ENCODE measurements at regions not wholly inside any gene's neighbourhood (a gene's known extent, or its start where the extent isn't known, plus 50 kb on each side); places are given as distances from the start of the nearest gene placed in this dataset.

DNA sequence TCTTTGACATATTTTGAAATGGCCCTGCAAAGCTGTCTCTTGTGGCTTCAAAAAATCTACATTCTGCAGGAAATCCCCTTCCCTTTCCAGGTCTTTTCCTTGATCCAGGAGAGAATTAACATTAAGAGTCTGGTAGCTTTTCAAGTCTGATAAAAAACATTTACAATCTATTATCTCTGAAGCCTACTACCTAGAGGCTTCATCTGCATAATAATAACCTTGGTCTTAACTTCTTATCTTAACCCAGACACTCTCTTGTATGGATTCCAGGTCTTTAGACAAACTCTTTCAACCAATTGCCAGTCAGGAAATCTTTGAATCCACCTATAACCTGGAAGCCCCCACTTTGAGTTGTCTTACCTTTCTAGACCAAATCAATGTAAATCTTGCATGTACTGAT is 179.3 kb upstream of the ZC3H15 start:
- POLR2A ChIA-PET: no interaction called here
- Mint-ChIP-seq H3K36me3 (ENCODE audit: insufficient read depth, unreplicated experiment) (no peaks in the 10 kb centered on the region), H3K4me3 (ENCODE audit: unreplicated experiment) (no peak overlapping the region), H3K27me3 (ENCODE audit: insufficient read depth, unreplicated experiment) (no peaks in the 10 kb centered on the region), H3K27ac (ENCODE audit: unreplicated experiment) (no peak overlapping the region), H3K4me1 (ENCODE audit: low read depth, unreplicated experiment) (peaks cover 7% of the 10 kb centered on the region), H3K9me3 (ENCODE audit: unreplicated experiment) (peaks cover 3% of the 10 kb centered on the region)
- Histone ChIP-seq H3K36me3 (ENCODE audit: control insufficient read depth, insufficient read depth, low read length) (no peaks in the 10 kb centered on the region), H3K9me3 (no peaks in the 10 kb centered on the region), H3K27me3 (replicated peaks; ENCODE audit: control insufficient read depth, insufficient read depth, low read length) (no peaks in the 10 kb centered on the region), H3K4me3 (ENCODE audit: low read depth, low read length) (no peak overlapping the region), H3K4me1 (no peaks in the 10 kb centered on the region)
- intact Hi-C loops (cut with micrococcal nuclease; ENCODE audit: unreplicated experiment): no loop called here
- BruUV-seq (replicated peaks): no TSS peak
- DNase-seq: no peak
- TF ChIP-seq, protein P1, sequence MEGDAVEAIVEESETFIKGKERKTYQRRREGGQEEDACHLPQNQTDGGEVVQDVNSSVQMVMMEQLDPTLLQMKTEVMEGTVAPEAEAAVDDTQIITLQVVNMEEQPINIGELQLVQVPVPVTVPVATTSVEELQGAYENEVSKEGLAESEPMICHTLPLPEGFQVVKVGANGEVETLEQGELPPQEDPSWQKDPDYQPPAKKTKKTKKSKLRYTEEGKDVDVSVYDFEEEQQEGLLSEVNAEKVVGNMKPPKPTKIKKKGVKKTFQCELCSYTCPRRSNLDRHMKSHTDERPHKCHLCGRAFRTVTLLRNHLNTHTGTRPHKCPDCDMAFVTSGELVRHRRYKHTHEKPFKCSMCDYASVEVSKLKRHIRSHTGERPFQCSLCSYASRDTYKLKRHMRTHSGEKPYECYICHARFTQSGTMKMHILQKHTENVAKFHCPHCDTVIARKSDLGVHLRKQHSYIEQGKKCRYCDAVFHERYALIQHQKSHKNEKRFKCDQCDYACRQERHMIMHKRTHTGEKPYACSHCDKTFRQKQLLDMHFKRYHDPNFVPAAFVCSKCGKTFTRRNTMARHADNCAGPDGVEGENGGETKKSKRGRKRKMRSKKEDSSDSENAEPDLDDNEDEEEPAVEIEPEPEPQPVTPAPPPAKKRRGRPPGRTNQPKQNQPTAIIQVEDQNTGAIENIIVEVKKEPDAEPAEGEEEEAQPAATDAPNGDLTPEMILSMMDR (IDR thresholded peaks at IDR 0.05; ENCODE audit: insufficient read depth in 1 of 2, low read depth in 1 of 2, low read length in 1 of 2, severe bottlenecking in 1 of 2, unreplicated experiment in 1 of 2): no peak
- CTCF ChIA-PET: no interaction called here

DNA sequence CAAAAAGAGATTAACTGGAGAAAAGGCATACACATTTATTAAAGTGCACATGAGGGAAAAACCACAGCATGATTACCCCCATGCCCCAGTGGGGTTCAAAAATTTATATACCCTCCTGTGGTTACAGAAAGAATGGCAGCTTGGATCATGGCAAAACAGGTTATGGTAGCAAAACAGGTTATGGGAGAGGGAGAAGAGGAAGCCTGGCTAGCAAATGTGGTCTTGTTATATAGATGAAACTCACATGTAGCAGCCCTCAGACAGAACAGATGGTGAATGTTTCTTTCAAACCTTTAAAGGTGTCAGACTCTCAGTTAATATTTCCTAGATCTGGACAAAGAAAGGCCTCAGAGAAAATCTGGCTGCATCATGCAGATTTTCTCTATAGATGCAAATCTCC is 178.2 kb upstream of the ZC3H15 start:
- BruUV-seq (replicated peaks): no TSS peak
- TF ChIP-seq, protein P1 (IDR thresholded peaks at IDR 0.05; ENCODE audit: insufficient read depth in 1 of 2, low read depth in 1 of 2, low read length in 1 of 2, severe bottlenecking in 1 of 2, unreplicated experiment in 1 of 2): no peak
- H3K9me3 Mint-ChIP-seq (ENCODE audit: unreplicated experiment): peaks cover 14% of the 10 kb centered on the region
- Histone ChIP-seq H3K4me1 (no peaks in the 10 kb centered on the region), H3K9me3 (peaks cover 11% of the 10 kb centered on the region), H3K36me3 (ENCODE audit: control insufficient read depth, insufficient read depth, low read length) (no peaks in the 10 kb centered on the region), H3K4me3 (ENCODE audit: low read depth, low read length) (no peak overlapping the region), H3K27me3 (replicated peaks; ENCODE audit: control insufficient read depth, insufficient read depth, low read length) (no peaks in the 10 kb centered on the region)
- H3K4me1 Mint-ChIP-seq (ENCODE audit: low read depth, unreplicated experiment): peaks cover 7% of the 10 kb centered on the region
- no peak overlapping the region for H3K27ac Mint-ChIP-seq (ENCODE audit: unreplicated experiment)
- ChIA-PET POLR2A (no interaction called here), CTCF (no interaction called here)
- peak in 1 of 2 experiments; percentile 2 for DNase-seq
- no peaks in the 10 kb centered on the region for H3K36me3 Mint-ChIP-seq (ENCODE audit: insufficient read depth, unreplicated experiment)
- intact Hi-C loops (cut with micrococcal nuclease; ENCODE audit: unreplicated experiment): no loop called here
- H3K27me3 Mint-ChIP-seq (ENCODE audit: insufficient read depth, unreplicated experiment): no peaks in the 10 kb centered on the region
- H3K4me3 Mint-ChIP-seq (ENCODE audit: unreplicated experiment): no peak overlapping the region

DNA sequence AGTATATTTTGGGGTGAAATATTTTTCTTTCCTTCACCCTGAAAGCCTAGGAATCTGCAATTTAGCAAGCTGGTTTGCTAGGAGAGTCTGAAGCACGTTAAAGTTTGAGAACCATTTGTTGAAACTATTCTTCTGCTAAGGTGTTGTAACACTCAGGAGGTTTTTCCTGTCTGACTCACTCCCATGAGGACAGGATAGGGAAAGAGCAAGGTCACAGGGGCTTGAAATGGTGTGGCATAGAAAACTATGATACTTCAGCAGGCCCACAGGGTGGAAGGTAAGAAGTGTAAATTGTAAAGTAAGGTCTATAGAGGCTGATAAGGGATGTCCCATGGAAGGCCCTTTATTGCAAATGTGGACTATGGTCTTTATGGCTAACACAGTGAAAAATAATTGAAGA is 177.7 kb upstream of the ZC3H15 start:
- TF ChIP-seq, protein P1 (IDR thresholded peaks at IDR 0.05; ENCODE audit: insufficient read depth in 1 of 2, low read depth in 1 of 2, low read length in 1 of 2, severe bottlenecking in 1 of 2, unreplicated experiment in 1 of 2): no peak
- H3K4me3 Mint-ChIP-seq (ENCODE audit: unreplicated experiment): no peak overlapping the region
- H3K9me3 Mint-ChIP-seq (ENCODE audit: unreplicated experiment): peaks cover 14% of the 10 kb centered on the region
- no peak overlapping the region for H3K4me3 ChIP-seq (ENCODE audit: low read depth, low read length)
- H3K27me3 Mint-ChIP-seq (ENCODE audit: insufficient read depth, unreplicated experiment): no peaks in the 10 kb centered on the region
- H3K9me3 ChIP-seq: peaks cover 14% of the 10 kb centered on the region
- no peaks in the 10 kb centered on the region for H3K4me1 ChIP-seq
- no TSS peak for BruUV-seq (replicated peaks)
- intact Hi-C loops (cut with micrococcal nuclease; ENCODE audit: unreplicated experiment): no loop called here
- no peak overlapping the region for H3K27ac Mint-ChIP-seq (ENCODE audit: unreplicated experiment)
- H3K36me3 ChIP-seq (ENCODE audit: control insufficient read depth, insufficient read depth, low read length): no peaks in the 10 kb centered on the region
- ChIA-PET POLR2A (no interaction called here), CTCF (no interaction called here)
- H3K4me1 Mint-ChIP-seq (ENCODE audit: low read depth, unreplicated experiment): peaks cover 7% of the 10 kb centered on the region
- no peaks in the 10 kb centered on the region for H3K36me3 Mint-ChIP-seq (ENCODE audit: insufficient read depth, unreplicated experiment)
- H3K27me3 ChIP-seq (replicated peaks; ENCODE audit: control insufficient read depth, insufficient read depth, low read length): no peaks in the 10 kb centered on the region
- DNase-seq: no peak
